ENCODE measurements at regions not wholly inside any gene's neighbourhood (a gene's known extent, or its start where the extent isn't known, plus 50 kb on each side); places are given as distances from the start of the nearest gene placed in this dataset.

- no peak for TF ChIP-seq SIN3A (IDR thresholded peaks at IDR 0.05; ENCODE audit: borderline replicate concordance, insufficient read depth, low read length)
- no peak for TF ChIP-seq TAF1 (IDR thresholded peaks at IDR 0.05; ENCODE audit: borderline replicate concordance, insufficient read depth, low read length)
- TF ChIP-seq FOXP2 (optimal IDR thresholded peaks at IDR 0.05; ENCODE audit: borderline replicate concordance, extremely low read depth, extremely low read length, insufficient read depth): no peak
- no peak for TF ChIP-seq REST (IDR thresholded peaks at IDR 0.05; ENCODE audit: insufficient read depth in 1 of 2, low read depth in 2 of 2, low read length in 2 of 2)
- TF ChIP-seq POLR2AphosphoS5 (IDR thresholded peaks at IDR 0.05; ENCODE audit: low read depth, low read length): no peak
These were observed 362.9 kb downstream of the PCNX1 start for GRCh38 chr14:71270111-71270510.

GRCh38 chr14:71271166-71271945 is 364.1 kb downstream of the PCNX1 start:
- no peak for TF ChIP-seq TAF1 (IDR thresholded peaks at IDR 0.05; ENCODE audit: borderline replicate concordance, insufficient read depth, low read length)
- TF ChIP-seq SIN3A (IDR thresholded peaks at IDR 0.05; ENCODE audit: borderline replicate concordance, insufficient read depth, low read length): no peak
- TF ChIP-seq FOXP2 (optimal IDR thresholded peaks at IDR 0.05; ENCODE audit: borderline replicate concordance, extremely low read depth, extremely low read length, insufficient read depth): no peak
- TF ChIP-seq REST (IDR thresholded peaks at IDR 0.05; ENCODE audit: insufficient read depth in 1 of 2, low read depth in 2 of 2, low read length in 2 of 2): no peak
- no peak for TF ChIP-seq POLR2AphosphoS5 (IDR thresholded peaks at IDR 0.05; ENCODE audit: low read depth, low read length)

- TF ChIP-seq POLR2AphosphoS5 (IDR thresholded peaks at IDR 0.05; ENCODE audit: low read depth, low read length): no peak
- no peak for TF ChIP-seq TAF1 (IDR thresholded peaks at IDR 0.05; ENCODE audit: borderline replicate concordance, insufficient read depth, low read length)
- no peak for TF ChIP-seq FOXP2 (optimal IDR thresholded peaks at IDR 0.05; ENCODE audit: borderline replicate concordance, extremely low read depth, extremely low read length, insufficient read depth)
- no peak for TF ChIP-seq SIN3A (IDR thresholded peaks at IDR 0.05; ENCODE audit: borderline replicate concordance, insufficient read depth, low read length)
- no peak for TF ChIP-seq REST (IDR thresholded peaks at IDR 0.05; ENCODE audit: insufficient read depth in 1 of 2, low read depth in 2 of 2, low read length in 2 of 2)
These were observed 366.1 kb downstream of the PCNX1 start for GRCh38 chr14:71273366-71273765.

GRCh38 chr14:71284048-71284447 is 376.8 kb downstream of the PCNX1 start:
- TF ChIP-seq TAF1 (IDR thresholded peaks at IDR 0.05; ENCODE audit: borderline replicate concordance, insufficient read depth, low read length): no peak

- TF ChIP-seq FOXP2 (optimal IDR thresholded peaks at IDR 0.05; ENCODE audit: borderline replicate concordance, extremely low read depth, extremely low read length, insufficient read depth) (no peak), REST (IDR thresholded peaks at IDR 0.05; ENCODE audit: insufficient read depth in 1 of 2, low read depth in 2 of 2, low read length in 2 of 2) (no peak), SIN3A (IDR thresholded peaks at IDR 0.05; ENCODE audit: borderline replicate concordance, insufficient read depth, low read length) (no peak)
These were observed 378.9 kb downstream of the PCNX1 start for GRCh38 chr14:71286126-71286525.
